SK-N-SH (cell line): ENCODE measurements at regions not wholly inside any gene's neighbourhood (a gene's known extent, or its start where the extent isn't known, plus 50 kb on each side); places are given as distances from the start of the nearest gene placed in this dataset.

Experiments used
- CTCF ChIA-PET: fragments of 300-600, 350-600 bp; formaldehyde crosslinking; extraction: SDS; loops from one replicate; lab custom pipeline; 2021; lab: Yijun Ruan, JAX
- POLR2A ChIA-PET: fragments of 350-600 bp; sonication (Branson Sonifier 250); formaldehyde crosslinking; extraction: SDS; loops from one replicate; lab custom pipeline; 2020; ENCODE audit warnings: antibody characterized with exemption, inconsistent platforms; lab: Yijun Ruan, JAX
- DNase-seq: peaks from one replicate; pipeline ENCODE4 v3.0.0; 2012
- H2AFZ ChIP-seq: fragments of 200-600 bp; sonication (generic); 2 replicates; pipeline ENCODE4 v1.8.1; 2016; ENCODE audit warnings: antibody characterized with exemption, mild to moderate bottlenecking, low read depth
- H3F3A ChIP-seq: fragments of 200-600 bp; sonication (generic); replicated peaks from 2 replicates; pipeline ENCODE3; 2016; ENCODE audit warnings: antibody characterized with exemption, mild to moderate bottlenecking; ENCODE audit not compliant: insufficient read depth
- H3K27ac ChIP-seq, 2 experiments: fragments of 200-500 bp in 1 of 2; fragments of 200-600 bp in 1 of 2; sonication (Bioruptor generic) in 1 of 2; sonication (generic), shearing (Covaris generic) in 1 of 2; 2 replicates each; pipeline versions ENCODE4 v1.5.1 to v1.6.1; 2014 to 2016; ENCODE audit warnings: low read depth in 2 of 2, inconsistent platforms in 1 of 2, low read length in 1 of 2, mild to moderate bottlenecking in 1 of 2, mixed read lengths in 1 of 2
- H3K27me3 ChIP-seq: fragments of 200-600 bp; sonication (generic), shearing (Covaris generic); 2 replicates; pipeline ENCODE4 v1.6.1; 2016; ENCODE audit warnings: mixed run types; ENCODE audit not compliant: insufficient read depth
- H3K36me3 ChIP-seq, 2 experiments: fragments of 200-500 bp in 1 of 2; fragments of 200-600 bp in 1 of 2; sonication (Bioruptor generic) in 1 of 2; sonication (generic) in 1 of 2; replicated peaks in 1 of 2; 2 replicates each; pipeline versions ENCODE3 to v1.5.1; 2014 to 2016; ENCODE audit warnings: low read length in 1 of 2, mild to moderate bottlenecking in 1 of 2; ENCODE audit not compliant: insufficient read depth in 2 of 2, control insufficient read depth in 1 of 2
- H3K4me1 ChIP-seq, 2 experiments: fragments of 200-500 bp in 1 of 2; fragments of 200-600 bp in 1 of 2; sonication (Bioruptor generic) in 1 of 2; sonication (generic), shearing (Covaris generic) in 1 of 2; 2 replicates each; pipeline versions ENCODE4 v1.5.1 to v1.6.1; 2014 to 2016; ENCODE audit warnings: low read depth in 1 of 2, low read length in 1 of 2, mixed run types in 1 of 2; ENCODE audit not compliant: insufficient read depth in 2 of 2, control insufficient read depth in 1 of 2
- H3K4me2 ChIP-seq: fragments of 200-600 bp; sonication (generic), shearing (Covaris generic); 2 replicates; pipeline ENCODE4 v1.6.1; 2017; ENCODE audit warnings: mixed run types
- H3K4me3 ChIP-seq, 2 experiments: fragments of 200-500 bp in 1 of 2; fragments of 200-600 bp in 1 of 2; sonication (Bioruptor generic) in 1 of 2; sonication (generic), shearing (Covaris generic) in 1 of 2; 2 replicates each; pipeline versions ENCODE4 v1.5.1 to v1.8.1; 2014 to 2016; ENCODE audit warnings: low read depth in 2 of 2, inconsistent platforms in 1 of 2, low read length in 1 of 2, mild to moderate bottlenecking in 1 of 2, mixed read lengths in 1 of 2, moderate library complexity in 1 of 2
- H3K79me2 ChIP-seq: fragments of 200-600 bp; sonication (generic); 2 replicates; pipeline ENCODE4 v1.8.1; 2017; ENCODE audit warnings: mild to moderate bottlenecking; ENCODE audit not compliant: insufficient read depth
- H3K9ac ChIP-seq: fragments of 200-600 bp; sonication (generic); 2 replicates; pipeline ENCODE4 v1.6.1; 2017; ENCODE audit warnings: mixed run types
- H3K9me2 ChIP-seq: fragments of 200-600 bp; sonication (generic); 2 replicates; pipeline ENCODE4 v1.6.1; 2017; ENCODE audit warnings: mixed run types
- H3K9me3 ChIP-seq: fragments of 200-600 bp; sonication (generic); 2 replicates; pipeline ENCODE4 v1.6.1; 2017; ENCODE audit warnings: mixed run types, mild to moderate bottlenecking, moderate library complexity
- H4K20me1 ChIP-seq: fragments of 200-600 bp; sonication (generic); 2 replicates; pipeline ENCODE4 v1.6.1; 2017; ENCODE audit warnings: mild to moderate bottlenecking, mixed run types; ENCODE audit not compliant: insufficient read depth
- ELF1 ChIP-seq: IDR thresholded peaks from 2 replicates; pipeline ENCODE4 v1.4.0; 2012
- EP300 ChIP-seq, 2 experiments: IDR thresholded peaks; 2 replicates each; pipeline versions ENCODE4 v1.4.0 to v1.6.1; 2012; ENCODE audit warnings: borderline replicate concordance in 1 of 2, low read depth in 1 of 2, low read length in 1 of 2
- EZH2phosphoT487 ChIP-seq: fragments of 200-600 bp; sonication (generic); IDR thresholded peaks from 2 replicates; pipeline ENCODE4 v1.6.1; 2017; ENCODE audit warnings: low read depth, mixed run types, mild to moderate bottlenecking, antibody characterized with exemption, moderate library complexity, borderline replicate concordance
- FOXJ3 ChIP-seq: sonication (generic); formaldehyde crosslinking; IDR thresholded peaks from 2 replicates; pipeline ENCODE4 v1.5.1; 2020; ENCODE audit warnings: mild to moderate bottlenecking, missing genetic modification reagents
- FOXM1 ChIP-seq: IDR thresholded peaks from 2 replicates; pipeline ENCODE4 v1.4.0; 2012; ENCODE audit warnings: low read depth, mild to moderate bottlenecking
- JUND ChIP-seq: IDR thresholded peaks from 2 replicates; pipeline ENCODE4 v1.4.0; 2012
- MEF2A ChIP-seq: IDR thresholded peaks from 2 replicates; pipeline ENCODE4 v1.4.0; 2012; ENCODE audit warnings: low read depth, borderline replicate concordance
- MXI1 ChIP-seq: IDR thresholded peaks from 2 replicates; pipeline ENCODE4 v1.6.1; 2012; ENCODE audit warnings: mild to moderate bottlenecking, low read depth, low read length, improper control_type of control experiment
- NFIC ChIP-seq: IDR thresholded peaks from 2 replicates; pipeline ENCODE4 v1.4.0; 2012; ENCODE audit warnings: borderline replicate concordance
- POLR2AphosphoS5 ChIP-seq: IDR thresholded peaks from 2 replicates; pipeline ENCODE4 v1.6.1; 2012; ENCODE audit warnings: low read depth, low read length
- RFX5 ChIP-seq: IDR thresholded peaks from 2 replicates; pipeline ENCODE4 v1.6.1; 2012; ENCODE audit warnings: mild to moderate bottlenecking, improper control_type of control experiment, low read length
- TCF12 ChIP-seq: IDR thresholded peaks from 2 replicates; pipeline ENCODE4 v1.4.0; 2012
- YY1 ChIP-seq: IDR thresholded peaks from 2 replicates; pipeline ENCODE4 v1.4.0; 2012; ENCODE audit warnings: low read depth, mild to moderate bottlenecking
- WGBS: methylation state at CpG from one replicate; pipeline ENCODE4 v1.1.6; 2017; ENCODE audit warnings: low lambda C conversion rate; 5-methylcytosine and 5-hydroxymethylcytosine counted together
- TF ChIP-seq, protein P1 (sequence below): IDR thresholded peaks from 2 replicates; pipeline ENCODE4 v1.4.0; 2012; ENCODE audit warnings: low read depth
- TF ChIP-seq, protein P2 (sequence below): fragments of 150-350 bp; IDR thresholded peaks from 2 replicates; pipeline ENCODE4 v1.6.1; 2017; ENCODE audit warnings: antibody characterized with exemption, low read length, low read depth, borderline replicate concordance
- TF ChIP-seq, protein P3 (sequence below): IDR thresholded peaks from 2 replicates; pipeline ENCODE4 v1.6.1; 2012; ENCODE audit warnings: mild to moderate bottlenecking, low read depth, low read length, moderate library complexity
- TF ChIP-seq, protein P4 (sequence below): IDR thresholded peaks from 2 replicates; pipeline ENCODE4 v1.4.0; 2012; ENCODE audit warnings: low read depth, borderline replicate concordance
- TF ChIP-seq, protein P5 (sequence below): fragments of 150-350 bp; IDR thresholded peaks from 2 replicates; pipeline ENCODE4 v1.6.1; 2016; ENCODE audit warnings: mild to moderate bottlenecking, low read depth, low read length

DNA sequence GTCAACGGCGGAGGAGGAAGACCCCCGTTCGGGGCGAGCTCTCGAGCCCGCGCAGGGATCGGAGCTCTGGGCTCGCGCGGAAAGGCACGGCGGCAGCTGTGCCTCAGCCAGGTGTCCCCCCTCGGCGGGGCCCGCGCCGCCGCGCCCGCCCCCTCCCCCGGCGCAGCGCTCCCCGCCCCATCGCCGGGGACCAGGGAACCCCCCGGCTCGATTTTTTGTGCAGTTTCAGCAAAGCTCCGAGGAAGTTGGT, 110.0 kb downstream of the KCNRG start:
- POLR2A ChIA-PET = interaction anchor here (0.6 to 2.6 kb wide), 7 partner anchors 24 to 1328 kb away, joined by 3 to 14 read pairs (median 3); partner anchors contain the start of genes INTS6 and TRIM13
- H3K27ac ChIP-seq = peak overlapping the region; percentile 94 to 96
- H3K9ac ChIP-seq = peak overlapping the region; percentile 80
- H3K9me3 ChIP-seq = no peaks in the 10 kb centered on the region
- no peaks in the 10 kb centered on the region for H3K27me3 ChIP-seq
- CTCF ChIA-PET = interaction anchor here (1.4 to 3.3 kb wide), 8 partner anchors 12 to 786 kb away, joined by 3 to 18 read pairs (median 6); partner anchors contain the start of gene SPRYD7
- 2% methylated on average over 7 of the region's 31 CpGs for WGBS
- DNase-seq = no peak
- TF ChIP-seq FOXM1 (no peak), EZH2phosphoT487 (no peak), ELF1 (no peak), NFIC (no peak), TCF12 (no peak), MEF2A (no peak), RFX5 (no peak), EP300 (IDR thresholded peaks at IDR 0.05; ENCODE audit: borderline replicate concordance in 1 of 2, low read depth in 1 of 2, low read length in 1 of 2) (no peak), FOXJ3 (CRISPR knock-in tag) (no peak), JUND (no peak), MXI1 (no peak), POLR2AphosphoS5 (no peak), YY1 (no peak)
- TF ChIP-seq, protein P1, sequence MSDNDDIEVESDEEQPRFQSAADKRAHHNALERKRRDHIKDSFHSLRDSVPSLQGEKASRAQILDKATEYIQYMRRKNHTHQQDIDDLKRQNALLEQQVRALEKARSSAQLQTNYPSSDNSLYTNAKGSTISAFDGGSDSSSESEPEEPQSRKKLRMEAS = no peak
- TF ChIP-seq, protein P2, sequence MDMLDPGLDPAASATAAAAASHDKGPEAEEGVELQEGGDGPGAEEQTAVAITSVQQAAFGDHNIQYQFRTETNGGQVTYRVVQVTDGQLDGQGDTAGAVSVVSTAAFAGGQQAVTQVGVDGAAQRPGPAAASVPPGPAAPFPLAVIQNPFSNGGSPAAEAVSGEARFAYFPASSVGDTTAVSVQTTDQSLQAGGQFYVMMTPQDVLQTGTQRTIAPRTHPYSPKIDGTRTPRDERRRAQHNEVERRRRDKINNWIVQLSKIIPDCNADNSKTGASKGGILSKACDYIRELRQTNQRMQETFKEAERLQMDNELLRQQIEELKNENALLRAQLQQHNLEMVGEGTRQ = no peak
- TF ChIP-seq, protein P3, sequence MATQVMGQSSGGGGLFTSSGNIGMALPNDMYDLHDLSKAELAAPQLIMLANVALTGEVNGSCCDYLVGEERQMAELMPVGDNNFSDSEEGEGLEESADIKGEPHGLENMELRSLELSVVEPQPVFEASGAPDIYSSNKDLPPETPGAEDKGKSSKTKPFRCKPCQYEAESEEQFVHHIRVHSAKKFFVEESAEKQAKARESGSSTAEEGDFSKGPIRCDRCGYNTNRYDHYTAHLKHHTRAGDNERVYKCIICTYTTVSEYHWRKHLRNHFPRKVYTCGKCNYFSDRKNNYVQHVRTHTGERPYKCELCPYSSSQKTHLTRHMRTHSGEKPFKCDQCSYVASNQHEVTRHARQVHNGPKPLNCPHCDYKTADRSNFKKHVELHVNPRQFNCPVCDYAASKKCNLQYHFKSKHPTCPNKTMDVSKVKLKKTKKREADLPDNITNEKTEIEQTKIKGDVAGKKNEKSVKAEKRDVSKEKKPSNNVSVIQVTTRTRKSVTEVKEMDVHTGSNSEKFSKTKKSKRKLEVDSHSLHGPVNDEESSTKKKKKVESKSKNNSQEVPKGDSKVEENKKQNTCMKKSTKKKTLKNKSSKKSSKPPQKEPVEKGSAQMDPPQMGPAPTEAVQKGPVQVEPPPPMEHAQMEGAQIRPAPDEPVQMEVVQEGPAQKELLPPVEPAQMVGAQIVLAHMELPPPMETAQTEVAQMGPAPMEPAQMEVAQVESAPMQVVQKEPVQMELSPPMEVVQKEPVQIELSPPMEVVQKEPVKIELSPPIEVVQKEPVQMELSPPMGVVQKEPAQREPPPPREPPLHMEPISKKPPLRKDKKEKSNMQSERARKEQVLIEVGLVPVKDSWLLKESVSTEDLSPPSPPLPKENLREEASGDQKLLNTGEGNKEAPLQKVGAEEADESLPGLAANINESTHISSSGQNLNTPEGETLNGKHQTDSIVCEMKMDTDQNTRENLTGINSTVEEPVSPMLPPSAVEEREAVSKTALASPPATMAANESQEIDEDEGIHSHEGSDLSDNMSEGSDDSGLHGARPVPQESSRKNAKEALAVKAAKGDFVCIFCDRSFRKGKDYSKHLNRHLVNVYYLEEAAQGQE = no peak
- TF ChIP-seq, protein P4, sequence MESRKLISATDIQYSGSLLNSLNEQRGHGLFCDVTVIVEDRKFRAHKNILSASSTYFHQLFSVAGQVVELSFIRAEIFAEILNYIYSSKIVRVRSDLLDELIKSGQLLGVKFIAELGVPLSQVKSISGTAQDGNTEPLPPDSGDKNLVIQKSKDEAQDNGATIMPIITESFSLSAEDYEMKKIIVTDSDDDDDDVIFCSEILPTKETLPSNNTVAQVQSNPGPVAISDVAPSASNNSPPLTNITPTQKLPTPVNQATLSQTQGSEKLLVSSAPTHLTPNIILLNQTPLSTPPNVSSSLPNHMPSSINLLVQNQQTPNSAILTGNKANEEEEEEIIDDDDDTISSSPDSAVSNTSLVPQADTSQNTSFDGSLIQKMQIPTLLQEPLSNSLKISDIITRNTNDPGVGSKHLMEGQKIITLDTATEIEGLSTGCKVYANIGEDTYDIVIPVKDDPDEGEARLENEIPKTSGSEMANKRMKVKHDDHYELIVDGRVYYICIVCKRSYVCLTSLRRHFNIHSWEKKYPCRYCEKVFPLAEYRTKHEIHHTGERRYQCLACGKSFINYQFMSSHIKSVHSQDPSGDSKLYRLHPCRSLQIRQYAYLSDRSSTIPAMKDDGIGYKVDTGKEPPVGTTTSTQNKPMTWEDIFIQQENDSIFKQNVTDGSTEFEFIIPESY = no peak
- TF ChIP-seq, protein P5, sequence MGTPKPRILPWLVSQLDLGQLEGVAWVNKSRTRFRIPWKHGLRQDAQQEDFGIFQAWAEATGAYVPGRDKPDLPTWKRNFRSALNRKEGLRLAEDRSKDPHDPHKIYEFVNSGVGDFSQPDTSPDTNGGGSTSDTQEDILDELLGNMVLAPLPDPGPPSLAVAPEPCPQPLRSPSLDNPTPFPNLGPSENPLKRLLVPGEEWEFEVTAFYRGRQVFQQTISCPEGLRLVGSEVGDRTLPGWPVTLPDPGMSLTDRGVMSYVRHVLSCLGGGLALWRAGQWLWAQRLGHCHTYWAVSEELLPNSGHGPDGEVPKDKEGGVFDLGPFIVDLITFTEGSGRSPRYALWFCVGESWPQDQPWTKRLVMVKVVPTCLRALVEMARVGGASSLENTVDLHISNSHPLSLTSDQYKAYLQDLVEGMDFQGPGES = no peak
- TF ChIP-seq, all 33 proteins: peak for 0
- Histone ChIP-seq H3K9me2 (no peaks in the 10 kb centered on the region), H3K79me2 (peaks cover 23% of the 10 kb centered on the region), H3F3A (peaks cover 13% of the 10 kb centered on the region), H3K4me3 (peak overlapping the region; percentile 81 to 90), H3K36me3 (peaks cover 0 to 3% of the 10 kb centered on the region in 2 experiments), H2AFZ (peak overlapping the region; percentile 79), H4K20me1 (no peaks in the 10 kb centered on the region), H3K4me2 (peak overlapping the region; percentile 97), H3K4me1 (peaks cover 3 to 14% of the 10 kb centered on the region in 2 experiments; a peak in 3 of 4 replicates)
